Stimulated activated naive CD8-positive, alpha-beta T cell treated with anti-CD3 and anti-CD28 coated beads, Interleukin-15, Interleukin-2, amounts not matched to agents 100 U/mL and 50 U/mL, for 24 hours (primary cell): ENCODE measurements at regions not wholly inside any gene's neighbourhood (a gene's known extent, or its start where the extent isn't known, plus 50 kb on each side); places are given as distances from the start of the nearest gene placed in this dataset.
"Not testable (repeated sequence)": the region's sequence is repeated elsewhere in the genome, so short reads cannot be mapped to it uniquely, and the experiment has no call there.

Source experiments
- ATAC-seq: fragments of 150-1000 bp; cut with Tn5 transposase; one replicate; pipeline ENCODE4 v1.10.0; 2021
- DNase-seq: peaks from one replicate; pipeline ENCODE4 v3.0.0; 2021

DNA sequence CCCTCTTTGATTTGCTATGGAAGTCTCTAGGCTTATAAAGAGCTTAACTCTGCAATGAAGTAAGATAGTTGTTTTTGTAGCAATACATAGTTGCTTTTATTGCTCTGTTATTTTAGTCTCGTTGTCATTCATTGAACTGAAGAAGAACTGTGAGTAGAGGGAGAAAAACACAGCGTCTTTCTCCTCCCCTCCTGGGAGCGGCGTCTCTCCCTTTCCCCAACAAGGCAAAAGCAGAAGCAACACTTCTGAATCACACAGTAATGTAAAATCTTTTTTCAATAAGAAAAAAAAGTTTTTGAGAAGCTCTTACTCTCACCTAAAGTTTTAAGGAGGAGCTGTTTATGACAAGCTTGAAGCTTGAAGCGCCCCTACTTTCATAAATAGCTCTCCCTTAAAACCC is 119.3 kb upstream of the SLC7A14 start:
- ATAC-seq, result no peak
- DNase-seq, result no peak

DNA sequence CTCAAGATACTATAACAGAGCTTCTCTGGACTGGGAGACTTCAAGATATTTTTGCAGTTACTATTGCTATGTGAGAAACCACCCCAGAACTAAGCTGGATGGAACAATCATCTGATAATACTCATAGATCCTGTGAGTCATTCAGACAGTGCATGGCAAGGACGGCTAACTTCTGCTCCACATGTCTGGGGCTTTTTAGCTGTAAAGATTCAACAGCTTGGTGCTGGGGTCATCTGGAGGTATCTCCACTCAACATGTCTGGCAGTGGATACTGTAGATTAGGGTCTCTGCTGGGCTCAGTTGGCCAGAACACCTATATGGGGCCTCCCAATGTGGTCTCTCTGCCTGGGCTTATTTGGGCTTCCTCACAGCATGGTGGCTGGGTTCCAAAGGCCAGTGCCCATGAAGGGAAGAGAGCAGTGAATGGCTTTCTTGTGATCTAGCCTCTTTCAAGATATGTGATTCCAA is 117.3 kb upstream of the SLC7A14 start:
- ATAC-seq (peak; percentile 78), DNase-seq (no peak)

DNA sequence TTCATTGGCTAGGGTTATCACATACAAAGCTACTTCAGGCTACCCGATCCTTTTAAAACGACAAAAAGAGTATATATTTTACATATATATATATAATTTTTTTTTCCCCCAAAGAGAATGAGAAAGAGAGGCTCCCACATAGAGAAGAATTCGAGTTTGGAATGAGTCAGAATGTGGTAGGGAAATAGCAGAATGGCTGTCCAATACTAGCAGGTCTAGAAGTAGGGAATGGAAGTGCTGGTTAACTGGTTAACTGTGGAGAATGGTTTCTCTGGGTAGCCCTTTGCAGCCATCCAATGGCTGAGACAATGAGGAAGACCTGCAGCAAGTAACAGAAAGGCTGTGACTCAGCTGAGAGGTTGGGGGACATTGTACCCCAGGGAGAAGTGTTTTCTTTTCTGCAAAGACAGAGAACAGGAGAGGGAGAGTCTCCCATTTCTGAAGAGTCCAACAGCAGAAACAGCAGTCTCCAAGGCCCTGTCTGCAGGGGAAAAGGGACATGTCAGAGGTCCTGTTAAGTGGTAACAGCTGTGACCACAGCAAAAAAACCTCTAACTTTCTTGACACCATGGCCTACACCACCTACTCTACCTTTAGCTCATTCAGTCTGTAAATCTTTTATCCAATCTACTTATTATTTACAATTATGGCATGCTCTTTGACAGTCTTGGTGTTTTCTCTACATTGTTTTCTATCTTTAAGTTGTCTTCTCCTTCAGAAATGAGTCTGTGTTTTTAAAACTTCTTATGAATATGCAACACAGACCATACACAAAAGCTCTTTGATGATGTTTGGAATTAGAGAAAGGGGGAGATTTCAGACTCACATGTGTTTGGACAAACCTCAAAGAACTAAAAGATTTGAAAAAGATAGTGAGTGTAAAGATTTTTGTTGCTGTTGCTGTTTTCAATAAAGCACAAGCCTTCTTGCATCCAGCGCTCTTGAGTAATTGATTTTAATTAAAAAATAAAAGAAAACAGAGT is 116.1 kb upstream of the SLC7A14 start:
- DNase-seq (no peak), ATAC-seq (no peak)

DNA sequence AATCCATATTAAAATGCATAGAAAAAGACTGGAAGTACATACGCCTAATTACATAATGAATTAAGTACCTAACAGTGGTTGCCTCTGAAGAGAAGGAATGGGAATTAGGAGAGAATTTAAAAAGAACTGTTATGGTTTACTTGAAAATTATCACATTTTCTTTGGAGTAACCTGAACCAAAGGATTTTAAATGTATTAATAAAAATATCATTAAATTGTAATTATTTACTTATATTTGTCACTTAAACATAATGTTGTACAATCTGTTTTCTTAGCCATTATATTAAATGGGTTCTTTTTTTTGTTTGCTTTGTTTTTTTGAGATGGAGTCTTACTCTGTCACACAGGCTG is 114.2 kb upstream of the SLC7A14 start:
- no peak for ATAC-seq
- DNase-seq, result no peak

DNA sequence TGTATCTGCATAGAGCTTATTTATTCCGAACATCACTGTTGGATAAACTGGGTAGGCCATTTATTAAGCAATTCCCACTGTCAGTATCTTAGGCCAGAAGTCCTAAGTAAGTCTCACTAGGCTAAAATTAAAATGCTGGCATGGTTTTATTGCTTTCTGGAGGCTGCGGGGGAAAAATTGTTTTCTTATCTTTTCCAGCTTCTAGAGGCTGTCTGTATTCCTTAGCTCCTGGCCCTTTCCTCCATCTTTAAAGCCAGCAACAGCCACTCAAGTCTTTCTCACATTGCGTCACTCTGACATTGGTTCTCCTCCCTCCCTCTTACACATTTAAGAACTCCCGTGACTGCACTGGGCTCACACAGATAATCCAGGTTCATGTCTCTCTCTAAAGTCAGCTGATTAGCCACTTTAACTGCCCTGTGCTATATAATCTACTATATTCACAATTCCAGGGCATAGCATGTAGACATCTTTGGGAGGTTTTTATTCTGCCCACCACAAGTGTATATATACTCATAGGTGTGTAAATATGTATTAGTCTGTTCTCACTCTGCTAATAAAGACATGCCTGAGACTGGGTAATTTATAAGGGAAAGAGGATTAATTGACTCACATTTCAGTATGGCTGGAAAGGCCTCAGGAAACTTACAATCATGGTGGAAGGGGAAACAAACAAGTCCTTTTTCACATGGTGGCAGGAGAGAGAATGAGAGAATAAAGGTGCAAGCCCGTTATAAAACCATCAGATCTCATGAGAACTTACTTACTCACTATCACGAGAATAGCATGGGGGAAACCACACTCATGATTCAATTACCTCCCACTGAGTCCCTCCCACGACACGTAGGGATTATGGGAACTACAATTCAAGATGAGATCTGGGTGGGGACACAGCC is 113.5 kb upstream of the SLC7A14 start:
- no peak for ATAC-seq
- DNase-seq, result no peak

DNA sequence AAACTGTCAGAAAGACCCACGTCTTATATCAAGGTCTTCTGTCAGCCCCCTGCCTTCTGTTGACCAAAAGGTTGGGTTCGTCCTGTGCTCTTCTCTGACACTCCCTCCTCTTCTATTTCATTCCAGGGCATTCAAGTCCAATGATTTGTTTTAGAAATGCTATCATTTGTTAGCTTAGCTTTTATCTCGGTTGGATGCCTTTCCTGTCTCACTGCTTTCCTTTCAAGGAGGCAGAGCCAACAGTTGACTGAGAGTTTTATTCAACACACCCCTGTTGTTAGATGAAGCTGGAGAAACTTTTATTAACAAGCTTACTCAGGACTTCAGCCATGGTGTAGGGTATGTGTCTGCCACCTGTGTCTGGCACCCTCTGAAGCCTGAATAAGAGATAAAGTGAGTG is 112.0 kb upstream of the SLC7A14 start:
- ATAC-seq (no peak), DNase-seq (no peak)

DNA sequence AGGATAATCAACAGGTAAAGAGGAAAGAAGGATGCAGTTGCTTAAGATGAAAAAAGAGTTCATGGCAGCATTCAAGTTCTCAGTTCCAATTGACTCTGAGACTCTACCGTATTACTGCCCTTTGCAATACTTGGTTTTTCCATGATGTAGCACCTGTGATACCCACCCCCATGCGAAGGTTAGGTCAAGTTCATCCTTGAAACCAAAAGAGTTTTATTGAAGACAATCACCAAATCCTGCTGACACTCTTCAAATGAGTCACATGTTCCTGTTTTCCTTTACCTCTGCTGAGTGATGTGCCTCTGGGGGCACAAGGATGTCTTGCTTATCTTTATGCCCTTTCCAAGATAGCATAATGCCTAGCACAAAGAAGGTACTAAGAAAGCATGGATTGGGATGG is 111.3 kb upstream of the SLC7A14 start:
- ATAC-seq (peak; percentile 70), DNase-seq (peak; percentile 6)

DNA sequence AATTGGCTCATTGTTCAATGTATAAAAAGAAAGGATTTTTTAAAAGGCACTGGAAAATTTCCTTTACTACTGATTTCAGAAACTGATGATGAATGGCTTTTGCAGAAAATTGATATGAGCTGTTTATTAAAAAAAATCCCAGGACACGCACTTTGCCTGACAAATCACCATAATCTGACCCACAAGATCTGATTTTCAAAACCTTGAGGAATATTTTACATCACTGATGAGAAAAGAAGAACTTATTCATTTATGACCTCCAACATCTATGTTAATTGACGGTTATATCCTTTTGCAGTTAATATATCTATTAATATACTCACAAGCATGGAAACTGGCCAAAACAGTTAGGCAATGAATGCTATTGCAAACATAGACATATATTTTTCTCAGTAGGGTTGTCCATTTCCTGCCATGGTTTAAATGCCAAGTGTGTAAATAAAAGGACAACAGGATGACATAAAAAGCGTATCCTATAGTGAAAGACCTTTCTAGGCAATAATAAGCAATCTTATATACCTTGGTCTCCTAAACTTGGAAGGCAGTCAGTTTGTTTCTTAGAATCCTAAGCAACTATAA is 109.7 kb upstream of the SLC7A14 start:
- ATAC-seq (no peak), DNase-seq (no peak)

DNA sequence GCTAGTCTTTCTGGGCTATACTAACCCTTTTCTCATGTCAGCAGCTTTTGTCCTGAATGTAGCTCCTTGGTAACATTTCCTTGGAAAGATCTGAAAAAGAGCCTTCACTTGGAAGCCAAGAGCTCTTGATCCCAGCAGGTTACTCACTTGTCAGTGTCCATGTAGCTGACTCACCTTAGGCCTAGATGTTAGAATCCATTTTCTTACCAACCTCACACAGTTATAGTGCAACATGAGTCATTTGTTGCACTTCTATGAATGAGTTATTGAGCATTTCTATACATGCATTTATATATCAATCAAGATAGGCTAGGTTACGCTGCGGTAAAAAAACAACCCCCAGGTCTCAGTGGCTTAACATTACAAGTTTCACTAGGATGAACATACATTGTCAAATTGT is 106.8 kb upstream of the SLC7A14 start:
- DNase-seq (no peak), ATAC-seq (no peak)

DNA sequence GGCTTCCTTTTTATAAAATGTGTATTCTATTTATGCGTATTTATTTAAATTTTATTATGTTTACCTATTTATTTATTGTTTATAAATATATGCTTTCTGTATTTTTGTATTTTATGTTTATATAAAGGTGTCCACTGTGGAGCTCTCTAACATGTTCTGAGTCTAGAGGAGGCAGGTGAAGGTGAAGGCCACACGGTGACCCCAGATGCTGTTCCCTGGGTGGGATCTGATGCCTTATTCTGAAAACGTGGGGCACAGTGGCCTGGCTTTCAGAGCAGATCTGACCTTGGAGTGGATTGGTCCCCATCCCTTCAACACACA is 104.7 kb upstream of the SLC7A14 start:
- no peak for ATAC-seq
- no peak for DNase-seq

DNA sequence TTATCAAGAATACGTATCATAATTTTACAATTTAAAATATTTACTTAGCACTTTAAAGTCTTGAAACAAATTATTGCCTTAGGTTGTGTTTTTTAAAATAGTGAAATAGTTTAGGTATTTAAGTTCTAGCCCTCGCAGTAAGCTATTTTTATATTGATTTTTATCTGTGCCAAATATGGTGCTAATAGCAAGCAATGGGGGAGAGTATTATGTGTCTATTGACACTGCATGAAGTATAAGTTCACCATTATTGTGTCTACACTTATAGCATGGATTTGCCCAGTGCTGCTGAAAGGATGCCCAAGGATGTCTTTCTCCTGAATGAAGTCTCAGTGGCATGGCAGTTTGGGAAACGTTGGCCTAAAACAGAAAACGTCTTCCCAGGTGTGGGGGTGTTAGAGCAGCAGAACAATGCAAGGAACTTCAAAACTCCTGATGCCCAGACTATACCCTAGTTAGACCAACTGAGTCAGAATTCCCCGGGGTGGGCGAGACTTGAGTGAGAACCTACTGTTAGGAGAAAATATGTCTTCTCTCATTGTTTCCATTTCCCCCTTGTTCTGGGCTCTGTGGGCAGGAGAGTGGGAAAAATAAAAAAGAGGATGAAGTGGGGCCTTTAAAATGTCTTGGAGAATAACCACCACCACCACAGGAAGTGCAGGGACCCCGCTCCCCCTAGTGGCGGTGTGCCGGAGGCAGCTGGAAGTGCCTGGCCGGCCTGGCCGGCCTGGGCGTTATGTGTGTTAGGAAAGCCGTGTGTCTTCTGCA is 104.2 kb upstream of the SLC7A14 start:
- ATAC-seq (peak; percentile 63), DNase-seq (peak; percentile 68)

DNA sequence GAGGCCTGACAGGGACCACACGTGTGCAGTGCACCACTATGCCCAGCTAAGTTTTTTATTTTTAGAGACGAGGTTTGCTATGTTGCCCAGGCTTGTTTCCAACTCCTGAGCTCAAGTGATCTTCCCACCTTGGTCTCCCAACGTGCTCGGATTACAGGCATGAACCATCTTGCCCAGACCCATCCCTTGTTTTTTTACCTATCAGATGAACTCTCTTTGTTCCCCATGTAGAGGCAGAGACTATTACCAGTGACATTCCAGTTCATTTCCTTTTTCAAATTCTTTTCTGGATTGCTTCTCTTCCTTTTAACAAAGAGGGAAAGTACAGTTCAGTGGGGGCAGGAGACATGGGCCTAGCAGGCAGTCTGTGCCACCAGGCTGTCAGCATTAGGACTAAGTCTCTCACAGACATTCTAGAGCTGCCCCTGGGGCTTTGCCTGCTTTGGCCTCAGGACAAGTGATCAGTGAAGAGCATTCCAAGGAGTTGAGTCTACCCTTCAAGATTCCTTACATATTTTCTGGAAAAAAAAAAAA is 103.5 kb upstream of the SLC7A14 start:
- no peak for ATAC-seq

DNA sequence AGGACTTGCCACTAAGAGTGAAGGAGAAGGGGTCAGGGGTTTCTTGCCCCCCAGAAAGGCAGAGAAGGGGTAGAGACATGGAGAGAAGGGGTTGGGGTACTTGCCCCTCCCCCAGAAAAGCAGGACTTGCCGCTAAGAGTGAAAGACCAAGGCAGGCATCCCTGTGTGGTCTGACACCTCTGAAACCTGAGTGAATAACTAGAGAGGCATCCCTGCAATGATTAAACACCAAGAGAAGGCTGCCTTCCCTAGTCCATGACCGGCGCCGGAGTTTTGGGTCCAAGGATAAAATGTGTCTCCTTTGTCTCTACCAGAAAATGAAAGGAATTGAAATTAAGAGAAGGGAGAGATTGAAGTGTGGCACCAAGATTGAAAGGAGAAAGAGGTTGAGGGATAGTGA is 102.3 kb upstream of the SLC7A14 start:
- not testable (repeated sequence) for DNase-seq, ATAC-seq

More for the DNA sequence above, 103.5 kb upstream of the SLC7A14 start:
- DNase-seq, result no peak

DNA sequence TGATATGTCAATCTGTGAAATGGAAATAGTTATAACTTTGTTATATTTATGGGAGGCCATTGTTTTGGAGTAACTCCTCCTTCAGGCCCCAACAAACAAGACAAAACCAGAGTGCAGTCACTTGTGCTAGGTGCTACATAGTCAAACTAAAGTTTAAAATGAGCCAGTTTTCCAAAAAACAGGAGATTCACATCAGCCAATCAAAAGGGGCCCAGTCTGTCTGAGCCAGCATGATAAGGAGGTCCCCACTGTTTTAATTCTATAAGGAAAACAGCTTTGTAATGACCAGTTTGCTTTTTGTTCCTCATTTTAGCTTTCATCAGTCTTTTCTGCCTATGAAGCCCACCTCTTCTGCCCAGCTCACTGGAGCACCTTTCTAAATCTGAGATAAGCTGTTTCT is 94.7 kb upstream of the SLC7A14 start:
- DNase-seq (no peak), ATAC-seq (no peak)

DNA sequence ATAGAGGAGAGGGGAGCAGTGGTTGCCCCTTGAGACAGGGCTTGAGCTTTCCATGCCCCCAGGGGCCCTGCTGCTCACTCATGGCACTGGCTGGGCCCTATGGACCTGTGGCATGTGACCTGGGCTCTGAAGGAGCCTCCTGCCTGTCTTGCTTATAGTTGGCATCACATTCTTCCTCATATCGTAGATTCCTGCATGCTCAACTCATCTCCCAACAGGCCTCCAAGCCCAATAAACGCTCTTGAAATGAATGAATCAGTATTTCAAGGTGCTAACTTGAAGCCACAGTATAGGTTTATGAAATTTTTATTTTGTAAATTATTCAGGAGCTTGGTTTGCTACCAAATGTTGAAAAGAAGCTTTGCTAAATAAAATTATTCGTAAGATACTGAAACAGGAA is 93.3 kb upstream of the SLC7A14 start:
- ATAC-seq, result no peak

DNA sequence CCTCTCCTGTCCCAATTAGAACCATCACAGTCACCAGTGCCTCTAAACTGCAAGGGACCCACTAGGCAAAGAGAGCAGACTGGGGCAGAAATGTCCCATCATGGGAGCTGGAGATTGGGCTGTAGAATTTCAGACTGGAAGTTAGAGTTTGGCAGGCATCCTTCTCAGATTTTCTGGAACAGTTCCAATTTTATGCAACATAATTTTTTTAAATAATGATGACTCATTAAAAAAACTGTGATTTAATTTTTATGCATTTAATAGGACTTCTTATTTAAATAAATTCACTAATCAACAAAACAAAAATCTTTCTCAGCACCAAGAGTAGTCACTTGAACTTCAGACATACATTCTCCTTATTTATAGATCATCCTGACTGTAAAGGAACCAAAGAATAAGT is 84.6 kb upstream of the SLC7A14 start:
- no peak for ATAC-seq
- DNase-seq, result no peak

More for the DNA sequence above, 93.3 kb upstream of the SLC7A14 start:
- DNase-seq, result no peak

DNA sequence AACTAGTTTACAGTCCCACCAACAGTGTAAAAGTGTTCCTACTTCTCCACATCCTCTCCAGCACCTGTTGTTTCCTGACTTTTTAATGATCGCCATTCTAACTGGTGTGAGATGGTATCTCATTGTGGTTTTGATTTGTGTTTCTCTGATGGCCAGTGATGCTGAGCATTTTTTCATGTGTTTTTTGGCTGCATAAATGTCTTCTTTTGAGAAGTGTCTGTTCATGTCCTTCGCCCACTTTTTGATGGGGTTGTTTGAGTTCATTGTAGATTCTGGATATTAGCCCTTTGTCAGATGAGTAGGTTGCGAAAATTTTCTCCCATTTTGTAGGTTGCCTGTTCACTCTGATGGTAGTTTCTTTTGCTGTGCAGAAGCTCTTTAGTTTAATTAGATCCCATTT is 77.1 kb upstream of the SLC7A14 start:
- not testable (repeated sequence) for DNase-seq, ATAC-seq

DNA sequence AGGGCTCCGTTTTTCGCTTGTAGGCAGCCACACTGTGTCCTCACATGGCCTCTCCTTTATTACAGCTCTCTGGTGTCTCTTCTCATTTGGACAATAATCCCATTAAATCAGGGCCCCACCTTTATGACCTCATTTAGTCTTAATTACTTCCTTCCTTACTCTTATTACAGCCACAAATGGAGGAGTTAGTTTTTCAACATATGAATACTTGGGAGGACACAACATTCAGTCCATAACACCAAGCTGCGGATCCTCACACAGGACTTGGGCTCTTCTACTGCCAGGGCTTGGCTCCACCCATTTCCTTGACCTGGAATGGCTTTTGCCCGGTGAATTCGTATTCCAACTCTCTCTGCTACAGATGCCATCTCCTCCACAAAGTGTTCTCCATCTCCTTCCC is 74.3 kb upstream of the SLC7A14 start:
- no peak for DNase-seq
- ATAC-seq, result no peak

DNA sequence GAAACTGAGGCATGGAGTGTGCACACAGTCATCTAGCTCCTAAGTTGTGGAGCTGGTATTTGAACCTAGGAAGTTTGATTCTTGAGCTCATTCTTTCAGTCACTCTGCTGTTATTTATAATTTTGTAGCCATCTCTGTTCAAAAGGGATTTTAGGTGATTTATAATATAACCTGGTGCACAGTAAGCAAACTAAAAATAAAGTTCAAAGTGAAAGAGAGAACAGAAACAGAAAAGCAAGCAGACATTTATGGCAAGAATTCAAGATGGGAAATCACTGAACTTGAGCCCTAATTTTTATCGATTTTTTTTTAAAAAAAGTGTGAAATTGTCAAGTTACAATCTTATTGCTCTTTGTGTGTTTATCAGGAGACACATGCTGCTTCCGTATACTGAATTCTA is 71.4 kb upstream of the SLC7A14 start:
- DNase-seq (no peak), ATAC-seq (no peak)

DNA sequence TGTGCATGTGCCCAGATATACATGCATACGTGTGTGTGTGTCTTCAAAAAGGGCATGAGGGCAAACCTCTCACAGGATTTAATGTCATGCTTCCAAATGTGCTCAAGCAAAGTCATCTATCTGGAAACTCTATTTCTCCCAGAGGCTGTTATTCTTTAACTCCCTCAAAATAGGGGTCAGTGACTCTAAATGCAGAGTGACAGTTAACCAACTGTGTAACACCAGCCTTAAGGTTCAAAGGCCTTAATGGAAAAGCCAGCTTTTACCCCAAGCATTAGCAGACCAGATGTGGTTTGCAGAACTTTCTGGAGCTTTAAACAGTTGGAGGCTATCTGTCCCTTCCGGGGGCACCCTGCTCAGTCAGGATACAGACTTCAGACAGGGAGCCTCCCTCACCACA is 70.4 kb upstream of the SLC7A14 start:
- DNase-seq, result no peak
- ATAC-seq, result no peak

DNA sequence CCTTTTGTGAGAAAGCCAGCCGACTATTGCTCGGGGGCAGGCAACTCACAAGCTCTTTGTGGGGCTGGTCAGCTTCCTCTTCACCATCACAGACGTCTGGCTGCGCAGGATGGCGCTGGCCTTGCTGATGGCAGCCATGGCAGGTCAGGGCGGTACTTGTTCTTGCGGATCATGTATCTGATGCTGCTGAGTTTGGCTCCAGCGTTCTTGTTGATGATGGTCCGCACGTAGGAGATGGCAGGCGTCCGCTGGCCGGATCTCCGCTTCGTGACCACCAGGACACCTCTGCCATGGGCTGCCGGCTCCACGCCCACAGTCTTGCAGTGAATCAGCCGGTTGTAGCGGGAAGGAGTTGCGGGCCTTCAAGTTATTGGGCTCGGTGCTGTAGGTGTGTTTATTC is 67.9 kb upstream of the SLC7A14 start:
- DNase-seq (no peak), ATAC-seq (no peak)
